GM18507 (cell line): ENCODE measurements at regions not wholly inside any gene's neighbourhood (a gene's known extent, or its start where the extent isn't known, plus 50 kb on each side); places are given as distances from the start of the nearest gene placed in this dataset.
"Not testable (repeated sequence)": the region's sequence is repeated elsewhere in the genome, so short reads cannot be mapped to it uniquely, and the experiment has no call there.

ENCODE experiments used
- DNase-seq: peaks from one replicate; pipeline ENCODE4 v3.0.0; 2011; ENCODE audit warnings: low read depth; ENCODE audit not compliant: insufficient read length; ENCODE audit errors: extremely low spot score
- FAIRE-seq: peaks from 2 replicates; lab custom pipeline; 2011; peaks lifted over from hg19 to GRCh38; lab: Jason Lieb, UNC

DNA sequence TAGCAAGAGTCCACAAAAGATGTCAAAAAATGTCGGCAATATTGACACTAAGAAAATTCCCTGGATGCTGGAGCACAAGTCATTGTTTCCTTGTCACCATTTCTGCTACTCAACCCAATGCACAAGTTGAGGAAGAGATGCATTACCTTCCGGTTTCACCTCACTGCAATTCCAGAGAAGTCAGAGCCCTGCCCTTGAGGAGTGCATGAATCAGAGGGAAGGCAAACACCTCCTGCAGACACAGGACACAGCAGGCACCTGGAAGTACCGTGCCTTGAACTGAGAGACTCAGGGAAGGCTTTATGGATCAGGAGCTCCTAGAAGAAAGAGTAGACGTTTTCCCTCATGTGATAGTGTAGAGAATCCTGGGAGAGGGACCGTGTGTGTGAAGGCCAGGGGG lies 62.7 kb upstream of the ARL4C start:
- FAIRE-seq (no peak), DNase-seq (no peak)

DNA sequence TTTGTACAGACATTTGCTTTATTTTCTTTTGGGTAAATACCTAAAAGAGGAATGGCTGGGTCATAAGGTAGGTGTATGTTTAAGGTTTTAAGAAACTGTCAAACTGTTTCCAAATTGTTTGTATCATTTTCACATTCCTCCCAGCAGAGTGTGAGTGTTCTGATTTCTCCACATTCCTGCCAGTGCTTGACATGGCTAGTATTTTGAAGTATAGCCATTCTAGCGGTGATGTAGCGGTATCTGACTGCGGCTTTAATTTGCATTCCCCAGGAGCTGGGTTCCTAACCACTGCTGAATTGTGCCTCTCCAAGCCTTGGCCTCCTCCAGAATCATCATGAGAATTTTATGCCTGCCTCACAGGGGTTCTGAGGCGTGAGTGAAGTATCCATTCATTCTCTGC lies 61.8 kb upstream of the ARL4C start:
- DNase-seq (no peak), FAIRE-seq (no peak)

- FAIRE-seq (no peak), DNase-seq (no peak)
Measured at GRCh38 chr2:234556848-234557573, 60.1 kb upstream of the ARL4C start.

GRCh38 chr2:234555616-234556249 lies 58.9 kb upstream of the ARL4C start:
- no peak for FAIRE-seq
- DNase-seq: no peak

- FAIRE-seq (no peak), DNase-seq (no peak)
Measured at GRCh38 chr2:234555161-234555560, 58.3 kb upstream of the ARL4C start.

- not testable (repeated sequence) for FAIRE-seq
Measured at GRCh38 chr2:234553223-234553622, 56.3 kb upstream of the ARL4C start.

DNA sequence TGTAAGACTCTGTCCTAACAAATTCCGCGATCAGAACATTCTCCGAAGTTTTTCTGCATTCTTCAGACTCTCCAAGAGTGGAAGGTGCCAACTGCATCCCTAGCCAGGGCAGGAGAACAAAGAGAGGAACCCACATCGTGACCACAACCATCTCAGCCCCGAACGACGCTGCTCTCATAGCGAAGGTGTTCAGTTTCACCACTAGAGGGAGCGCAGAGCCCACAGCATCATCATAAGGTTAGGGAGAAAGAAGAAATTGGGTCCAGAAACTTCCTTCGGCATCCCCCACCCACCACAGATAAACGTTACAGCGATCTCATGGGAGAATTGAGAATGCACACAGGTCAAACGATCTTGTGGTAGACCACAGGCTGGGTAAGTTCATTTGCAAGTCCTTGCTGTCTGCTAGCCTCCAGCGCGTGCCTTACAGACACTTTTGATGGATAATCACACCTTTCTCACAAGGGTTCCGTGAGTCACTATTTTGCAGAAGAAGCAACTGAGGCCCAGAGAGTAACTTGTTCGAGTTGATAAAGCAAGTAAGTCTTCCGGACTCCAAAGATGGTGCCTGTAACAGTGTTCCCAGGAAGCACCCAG lies 53.7 kb upstream of the ARL4C start:
- DNase-seq (peak; percentile 35), FAIRE-seq (peak; percentile 86)

More at GRCh38 chr2:234553223-234553622, 56.3 kb upstream of the ARL4C start:
- not testable (repeated sequence) for DNase-seq

- DNase-seq: no peak
- FAIRE-seq: no peak
Measured at GRCh38 chr2:234550056-234550455, 53.2 kb upstream of the ARL4C start.

GRCh38 chr2:234548695-234549420 lies 52.0 kb upstream of the ARL4C start:
- DNase-seq (no peak), FAIRE-seq (no peak)

- no peak for FAIRE-seq
Measured at GRCh38 chr2:234546770-234547169, 49.9 kb upstream of the ARL4C start.

More at GRCh38 chr2:234546770-234547169, 49.9 kb upstream of the ARL4C start:
- no peak for DNase-seq
